GM19035 (cell line): ENCODE measurements at regions not wholly inside any gene's neighbourhood (a gene's known extent, or its start where the extent isn't known, plus 50 kb on each side); places are given as distances from the start of the nearest gene placed in this dataset.
"Not testable (repeated sequence)": the region's sequence is repeated elsewhere in the genome, so short reads cannot be mapped to it uniquely, and the experiment has no call there.

Experiments
- ATAC-seq: cut with Tn5 transposase; IDR thresholded peaks from one replicate; pipeline ENCODE4 v1.9.1; 2021; ENCODE audit not compliant: unreplicated experiment

GRCh38 chr16:29062235-29062634 is 77.4 kb downstream of the LAT start:
- ATAC-seq = not testable (repeated sequence)

DNA sequence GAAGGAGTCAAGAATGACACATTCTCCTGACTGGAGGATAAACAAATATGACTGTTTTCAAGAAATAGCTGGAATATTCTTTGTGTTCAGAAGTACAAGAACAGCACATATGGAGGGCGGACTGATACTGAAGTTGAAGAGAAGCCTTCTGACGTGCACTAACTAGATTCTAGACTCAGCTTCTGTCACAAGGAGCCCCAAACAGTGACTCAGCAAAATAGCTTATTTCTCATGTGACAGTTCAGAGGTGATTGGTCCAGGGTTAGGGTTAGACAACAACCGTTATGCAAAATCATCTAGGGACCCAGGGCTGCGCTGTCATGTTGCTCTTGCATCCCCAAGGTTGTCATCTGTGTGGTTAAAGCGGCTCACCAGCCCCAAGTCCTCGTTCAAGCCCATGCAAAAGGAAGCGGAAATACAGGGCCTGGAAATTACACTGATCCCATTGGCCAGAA is 76.6 kb downstream of the LAT start:
- ATAC-seq = not testable (repeated sequence)

GRCh38 chr16:29060022-29060810 is 75.4 kb downstream of the LAT start:
- not testable (repeated sequence) for ATAC-seq

GRCh38 chr16:29059575-29059974 is 74.7 kb downstream of the LAT start:
- not testable (repeated sequence) for ATAC-seq
